NCI-H510A treated with DMSO at 0.1 percent for 48 hours (cell line): ENCODE measurements at regions not wholly inside any gene's neighbourhood (a gene's known extent, or its start where the extent isn't known, plus 50 kb on each side); places are given as distances from the start of the nearest gene placed in this dataset.

Experiments
- DNase-seq: peaks from one replicate; lab custom pipeline; 2025; lab: John Stamatoyannopoulos, UW

DNA sequence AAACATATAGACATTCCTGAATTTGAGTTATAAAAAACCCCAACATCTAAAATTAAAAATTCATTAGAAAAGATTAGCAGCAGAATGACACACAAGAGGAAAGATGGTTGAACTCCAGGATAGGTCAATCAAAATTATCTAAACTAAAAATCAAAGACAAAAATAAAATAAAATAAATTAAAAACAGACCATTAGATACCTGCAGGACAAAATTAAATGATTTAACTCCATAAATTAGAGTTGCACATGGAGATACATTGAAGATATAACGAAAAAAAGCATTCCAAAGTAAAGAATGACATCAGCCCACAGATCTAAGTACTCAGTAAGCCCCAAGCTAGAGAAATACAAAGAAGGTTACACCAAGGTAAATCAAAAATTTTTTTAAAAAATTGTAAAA, 226.1 kb upstream of the SORCS1 start:
- no peak for DNase-seq

DNA sequence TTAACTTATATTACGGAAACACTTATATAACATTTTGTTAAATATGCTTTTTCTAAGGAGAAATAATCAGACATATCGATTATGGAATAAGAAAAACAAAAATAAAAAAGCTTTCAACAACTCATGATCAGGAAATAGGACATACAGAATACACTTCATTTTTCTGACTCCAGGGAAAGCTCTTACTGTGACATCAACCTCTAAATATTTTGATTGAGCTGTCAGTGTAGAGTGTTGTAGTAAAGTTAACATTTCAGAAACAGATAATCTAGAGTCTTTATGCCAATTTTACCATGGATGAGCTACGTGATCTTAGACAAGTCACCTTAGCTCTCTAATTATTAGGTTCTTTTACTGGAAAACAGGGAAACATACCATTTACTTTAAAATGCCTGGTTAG, 218.9 kb upstream of the SORCS1 start:
- DNase-seq: no peak

DNA sequence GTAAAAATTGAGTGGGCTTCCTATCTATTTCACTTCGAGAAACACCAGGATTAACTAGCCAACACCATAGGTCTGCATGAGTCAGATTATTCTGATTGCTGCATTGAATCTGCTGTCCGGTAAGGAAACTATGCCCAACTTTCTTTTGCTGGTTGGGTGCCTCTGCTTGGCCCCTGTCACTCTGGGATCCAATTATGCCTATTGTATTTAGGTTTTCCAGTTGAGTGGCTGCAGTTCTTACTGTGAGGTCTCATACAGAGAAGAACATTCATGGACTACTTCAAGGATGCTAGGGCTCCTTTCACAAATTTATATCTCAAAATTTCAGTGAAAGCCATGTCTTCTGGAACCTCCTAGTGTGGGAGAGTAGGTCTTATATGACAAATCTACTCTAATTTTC, 215.1 kb upstream of the SORCS1 start:
- no peak for DNase-seq

- no peak for DNase-seq
Observed at GRCh38 chr10:107371801-107372200, 207.3 kb upstream of the SORCS1 start.

DNA sequence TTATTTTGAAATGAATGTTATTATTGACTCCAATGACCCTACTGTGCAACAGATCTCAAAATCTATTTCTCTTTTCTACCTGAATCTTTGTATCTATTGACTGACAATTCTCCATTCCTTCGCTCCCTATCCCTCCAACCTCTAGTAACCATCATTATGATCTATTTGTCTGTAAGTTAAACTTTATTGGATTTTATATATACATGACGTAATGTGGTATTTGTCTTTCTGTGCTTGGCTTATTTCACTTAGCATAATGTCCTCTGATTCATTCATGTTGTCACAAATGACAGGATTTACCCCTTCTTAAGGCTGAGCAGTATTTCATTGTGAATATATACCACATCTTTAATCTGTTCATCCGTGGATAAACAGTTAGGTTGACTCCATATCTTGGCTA, 200.4 kb upstream of the SORCS1 start:
- DNase-seq: no peak

DNA sequence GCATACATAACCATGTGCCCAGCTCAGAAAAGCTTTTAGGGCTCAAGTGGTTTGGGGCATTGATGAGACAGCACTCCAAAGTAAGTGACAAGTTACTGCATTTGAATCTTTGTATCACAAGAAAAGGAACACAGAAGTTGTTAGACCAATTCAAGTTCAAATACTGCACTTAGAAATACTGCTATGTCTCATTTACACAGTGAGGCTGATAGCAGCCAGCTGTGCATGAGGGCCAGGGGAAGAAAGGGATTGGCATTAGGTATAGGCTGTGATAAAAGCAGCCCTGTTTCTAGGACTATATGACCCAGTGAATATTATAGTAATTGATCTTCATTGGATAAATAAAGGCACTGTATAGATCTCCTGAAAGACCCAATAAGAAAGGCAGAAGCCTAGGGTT, 197.8 kb upstream of the SORCS1 start:
- DNase-seq: no peak

- DNase-seq: no peak
Observed at GRCh38 chr10:107357033-107357432, 192.5 kb upstream of the SORCS1 start.

DNA sequence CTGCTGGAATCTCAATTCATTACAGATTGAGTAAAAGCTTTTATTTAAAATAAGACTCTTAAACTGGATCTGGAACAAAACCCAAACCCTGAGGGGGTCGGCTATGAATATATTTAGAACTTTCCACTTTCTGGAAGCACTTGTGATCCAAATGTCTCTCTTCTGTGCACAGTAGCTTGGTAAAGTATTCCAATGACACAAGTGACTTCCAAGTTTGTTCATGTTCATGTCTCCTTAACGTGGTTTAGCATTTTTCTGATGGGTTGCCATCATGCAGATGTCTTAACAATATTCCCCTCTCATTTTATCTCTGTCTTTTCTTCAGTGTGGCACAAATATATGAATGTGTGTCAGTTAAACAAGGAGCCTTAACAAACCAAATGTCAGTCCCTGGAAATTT, 191.9 kb upstream of the SORCS1 start:
- DNase-seq: no peak

GRCh38 chr10:107342711-107343110, 178.2 kb upstream of the SORCS1 start:
- DNase-seq: no peak

GRCh38 chr10:107341281-107341680, 176.8 kb upstream of the SORCS1 start:
- DNase-seq: no peak

DNA sequence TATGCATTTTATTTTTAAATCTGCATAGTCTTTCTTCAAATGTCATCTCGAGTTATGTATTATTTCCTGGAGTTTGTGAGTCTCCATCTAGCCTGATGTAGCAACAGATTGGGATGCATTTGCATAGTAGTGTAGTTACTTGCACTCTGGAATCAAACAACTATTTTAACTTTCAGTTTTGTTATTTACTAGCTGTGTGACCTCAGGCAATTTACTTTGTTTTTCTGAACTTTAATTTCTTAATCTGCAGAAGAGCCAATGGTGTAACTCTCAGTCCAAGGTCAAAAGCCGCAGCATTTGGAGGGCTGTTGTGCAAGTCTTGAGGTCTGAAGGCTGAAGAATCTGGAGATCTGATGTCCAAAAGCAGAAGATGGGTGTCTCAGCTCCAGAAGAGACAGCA, 175.8 kb upstream of the SORCS1 start:
- no peak for DNase-seq

DNA sequence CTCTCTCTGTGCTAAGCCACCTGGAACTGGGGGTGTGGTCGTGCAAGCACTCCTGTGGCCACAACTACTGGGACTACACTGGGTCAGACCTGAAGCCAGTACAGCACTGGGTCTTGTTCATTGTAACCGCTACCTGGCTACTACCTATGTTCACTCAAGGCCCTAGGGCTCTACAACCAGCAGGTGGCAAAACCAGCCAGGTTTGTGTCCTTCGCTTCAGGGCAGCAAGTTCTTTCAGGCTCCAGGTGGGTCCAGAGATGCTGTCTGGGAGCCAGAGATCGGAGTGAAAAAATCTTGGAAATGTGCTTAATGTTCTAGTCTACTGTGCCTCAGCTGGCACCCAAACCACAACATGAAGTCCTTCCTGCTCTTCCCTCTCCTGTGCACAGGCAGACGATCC, 171.6 kb upstream of the SORCS1 start:
- DNase-seq: no peak

- DNase-seq: no peak
Observed at GRCh38 chr10:107317592-107317991, 153.1 kb upstream of the SORCS1 start.

GRCh38 chr10:107303203-107303602, 138.7 kb upstream of the SORCS1 start:
- no peak for DNase-seq

- DNase-seq: no peak
Observed at GRCh38 chr10:107299606-107300005, 135.1 kb upstream of the SORCS1 start.

DNA sequence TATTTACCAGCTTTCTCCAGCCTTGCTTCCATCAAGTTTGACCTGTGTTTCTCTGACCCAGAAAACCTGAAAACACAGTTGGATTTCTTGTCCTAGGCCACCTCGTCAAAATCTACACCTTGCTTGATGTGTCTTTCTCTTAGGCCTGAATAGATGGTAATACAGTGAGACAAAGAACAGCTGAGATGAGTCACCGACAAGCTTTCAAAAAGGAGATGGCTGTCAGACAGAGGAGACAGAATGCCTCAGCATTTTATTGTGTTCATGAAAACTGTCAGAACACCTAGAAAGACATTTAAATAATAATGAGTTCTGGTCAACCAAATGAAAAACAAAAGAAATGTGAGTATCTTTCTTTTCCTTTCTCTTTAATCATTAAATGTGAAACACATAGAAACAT, 119.7 kb upstream of the SORCS1 start:
- DNase-seq: no peak

DNA sequence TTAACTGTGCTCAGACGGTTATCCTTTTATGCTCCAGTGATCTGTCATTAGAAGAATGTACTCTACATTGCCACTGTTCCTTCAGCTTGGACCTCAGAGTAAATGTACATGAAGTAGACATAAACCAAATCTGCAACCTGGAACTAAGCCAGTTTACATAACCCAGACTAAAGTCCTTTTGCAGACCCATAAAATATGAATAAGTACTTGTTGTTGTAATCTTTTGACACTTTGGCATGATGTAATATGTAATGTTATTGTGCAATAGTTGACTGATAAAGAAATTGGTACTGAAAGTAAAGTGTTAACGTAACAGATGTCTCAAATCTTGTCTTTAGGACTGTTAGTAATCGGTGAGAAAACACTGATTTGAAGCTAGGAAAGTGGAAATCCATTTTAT, 115.8 kb upstream of the SORCS1 start:
- no peak for DNase-seq

DNA sequence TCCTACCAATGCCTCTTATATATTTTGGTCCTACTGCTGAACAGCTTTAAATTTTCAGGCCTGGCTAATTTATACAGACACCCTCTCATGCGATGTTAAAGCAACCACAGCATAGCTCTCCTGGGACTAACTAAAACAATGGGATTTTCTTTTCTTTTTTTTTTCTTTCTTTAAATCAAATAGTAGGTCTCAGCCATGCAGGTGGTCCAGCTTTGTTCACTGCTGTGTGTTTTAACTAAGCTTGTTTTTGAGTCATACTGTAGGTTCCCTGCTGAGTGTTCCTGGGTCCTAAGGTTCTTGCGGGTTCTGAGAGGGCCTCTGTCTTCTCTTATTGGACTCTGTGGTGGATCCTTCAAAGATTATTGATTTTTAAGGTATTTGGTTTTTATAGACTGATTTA, 113.1 kb upstream of the SORCS1 start:
- no peak for DNase-seq

GRCh38 chr10:107275806-107276205, 111.3 kb upstream of the SORCS1 start:
- no peak for DNase-seq

DNA sequence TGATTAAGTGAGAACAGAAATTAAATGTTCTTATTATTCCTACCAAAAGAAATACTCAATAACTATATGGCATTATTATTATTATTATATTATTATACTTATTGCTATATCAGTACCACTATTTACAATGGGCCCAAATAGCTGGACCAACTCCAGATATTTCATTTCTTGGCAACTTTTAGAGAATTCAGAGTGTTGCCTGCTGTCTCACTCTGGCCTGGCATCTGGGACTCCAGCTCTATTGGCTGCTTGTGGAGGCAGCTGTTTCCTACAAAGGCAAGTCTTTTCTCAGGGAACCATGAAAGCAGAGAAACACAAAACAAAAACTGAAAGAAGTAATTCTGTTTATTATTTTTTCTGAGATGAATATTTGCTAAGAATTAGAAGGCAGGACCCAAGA, 105.1 kb upstream of the SORCS1 start:
- DNase-seq: no peak

DNA sequence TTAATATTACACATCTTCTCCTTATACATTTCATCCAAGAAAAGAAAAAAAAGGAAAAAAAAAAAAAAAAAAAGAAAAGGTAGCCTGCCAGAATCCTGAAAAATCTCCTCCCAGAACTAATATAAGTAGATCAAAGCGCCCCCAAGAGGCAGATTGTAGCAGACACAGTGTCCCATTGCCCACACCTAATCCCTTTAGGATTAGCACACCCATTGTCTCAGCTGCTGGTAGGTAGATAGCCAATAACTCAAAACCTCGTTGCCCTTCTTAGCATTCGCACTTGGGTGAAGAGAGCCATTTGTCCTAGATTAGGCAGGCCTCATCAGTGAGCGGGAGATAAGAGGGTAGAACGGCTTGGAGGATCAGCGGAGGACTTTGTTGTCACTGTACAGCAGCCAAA, 100.2 kb upstream of the SORCS1 start:
- DNase-seq: no peak

DNA sequence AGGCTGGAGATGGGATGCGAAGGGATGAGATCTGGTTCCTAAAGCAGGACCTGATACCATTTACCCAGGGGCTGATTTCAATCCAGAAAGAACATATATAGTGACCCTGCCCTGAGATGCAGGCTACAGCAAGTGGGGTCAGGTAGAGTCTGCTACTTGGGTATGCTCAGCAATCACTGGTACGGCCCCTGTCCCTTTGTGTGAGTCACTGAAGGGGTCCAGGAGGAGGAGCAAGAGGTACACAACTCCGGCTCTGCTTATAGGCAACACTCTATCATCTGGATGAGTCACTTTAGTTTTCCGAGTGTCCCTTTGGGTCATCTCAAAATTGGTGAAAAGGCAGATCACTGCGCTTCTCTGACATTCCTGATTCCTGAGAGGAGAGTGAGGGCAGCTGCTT, 79.6 kb upstream of the SORCS1 start:
- DNase-seq: no peak

DNA sequence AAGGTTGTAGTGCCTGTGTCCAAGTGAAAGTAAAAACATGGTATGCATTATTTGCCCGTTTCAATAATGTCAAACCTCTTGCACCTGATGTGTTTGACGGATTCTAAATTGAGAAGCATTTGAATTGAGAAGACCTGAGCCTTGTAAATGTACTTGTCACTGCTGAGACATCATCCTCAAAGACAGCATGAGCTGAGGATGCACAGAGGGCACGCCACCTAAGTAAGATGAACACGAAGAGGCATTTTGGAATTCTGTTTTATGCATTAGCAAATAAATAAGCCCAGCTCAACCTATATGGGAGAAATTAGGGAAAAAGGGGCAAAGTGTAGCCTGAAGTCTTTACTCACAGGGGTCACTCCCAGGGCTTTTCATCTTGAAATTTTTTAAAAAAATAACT, 73.8 kb upstream of the SORCS1 start:
- DNase-seq: no peak

- no peak for DNase-seq
Observed at GRCh38 chr10:107232013-107232412, 67.5 kb upstream of the SORCS1 start.

DNA sequence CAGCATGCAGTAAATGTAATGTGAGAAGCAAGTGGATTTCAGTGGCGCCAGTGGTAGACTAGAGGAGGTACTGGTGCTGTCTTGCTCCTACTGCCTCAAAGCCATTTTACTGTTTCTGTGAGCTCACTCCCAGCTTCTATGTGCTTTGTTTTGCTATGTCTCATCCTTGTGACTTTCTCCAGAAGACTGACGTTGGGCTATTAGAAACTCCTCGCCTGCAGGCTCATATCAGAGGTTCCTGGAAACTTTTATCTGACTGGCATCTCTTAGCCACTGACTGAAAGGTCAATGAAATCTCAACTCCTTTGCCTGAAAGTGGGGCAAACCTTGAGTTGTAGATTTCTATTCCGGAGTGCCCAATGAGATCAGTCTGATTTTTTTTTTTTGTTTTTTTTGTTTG, 66.4 kb upstream of the SORCS1 start:
- DNase-seq: no peak
